ENCODE measurements at regions not wholly inside any gene's neighbourhood (a gene's known extent, or its start where the extent isn't known, plus 50 kb on each side); places are given as distances from the start of the nearest gene placed in this dataset.
"Not testable (repeated sequence)": the region's sequence is repeated elsewhere in the genome, so short reads cannot be mapped to it uniquely, and the experiment has no call there.

DNA sequence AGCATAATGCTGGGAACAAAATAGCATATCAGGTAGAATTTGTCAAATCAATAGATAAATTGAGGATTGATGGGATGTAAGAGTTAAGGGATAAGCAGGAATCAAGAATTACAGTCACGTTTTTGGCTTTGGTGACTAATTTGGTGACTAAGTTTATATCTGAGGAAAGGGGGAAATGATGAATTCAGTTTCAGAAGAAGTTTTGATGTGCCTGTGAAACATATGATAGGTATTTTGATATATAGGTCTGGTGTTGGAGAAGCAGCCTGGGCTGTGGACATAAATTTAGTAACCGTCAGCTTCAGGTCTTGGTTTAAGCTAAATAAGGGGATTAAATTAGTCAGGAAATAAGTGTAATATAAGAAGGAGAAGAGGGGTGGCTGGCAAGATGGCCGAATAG is 79.0 kb upstream of the EDA2R start:
- TF ChIP-seq POLR2A (IDR thresholded peaks at IDR 0.05) (no peak), CTCF (IDR thresholded peaks at IDR 0.05) (no peak)
- H3K4me3 ChIP-seq (ENCODE audit: low read depth, poor library complexity, severe bottlenecking): no peak overlapping the region
- intact Hi-C loops (cut with DNase I; ENCODE audit: low total_unique reads): no loop called here
- no peak for DNase-seq (ENCODE audit: low spot score in 2 of 2)
- 58 to 71% methylated on average over 3 of the region's 3 CpGs for WGBS, 2 donors

DNA sequence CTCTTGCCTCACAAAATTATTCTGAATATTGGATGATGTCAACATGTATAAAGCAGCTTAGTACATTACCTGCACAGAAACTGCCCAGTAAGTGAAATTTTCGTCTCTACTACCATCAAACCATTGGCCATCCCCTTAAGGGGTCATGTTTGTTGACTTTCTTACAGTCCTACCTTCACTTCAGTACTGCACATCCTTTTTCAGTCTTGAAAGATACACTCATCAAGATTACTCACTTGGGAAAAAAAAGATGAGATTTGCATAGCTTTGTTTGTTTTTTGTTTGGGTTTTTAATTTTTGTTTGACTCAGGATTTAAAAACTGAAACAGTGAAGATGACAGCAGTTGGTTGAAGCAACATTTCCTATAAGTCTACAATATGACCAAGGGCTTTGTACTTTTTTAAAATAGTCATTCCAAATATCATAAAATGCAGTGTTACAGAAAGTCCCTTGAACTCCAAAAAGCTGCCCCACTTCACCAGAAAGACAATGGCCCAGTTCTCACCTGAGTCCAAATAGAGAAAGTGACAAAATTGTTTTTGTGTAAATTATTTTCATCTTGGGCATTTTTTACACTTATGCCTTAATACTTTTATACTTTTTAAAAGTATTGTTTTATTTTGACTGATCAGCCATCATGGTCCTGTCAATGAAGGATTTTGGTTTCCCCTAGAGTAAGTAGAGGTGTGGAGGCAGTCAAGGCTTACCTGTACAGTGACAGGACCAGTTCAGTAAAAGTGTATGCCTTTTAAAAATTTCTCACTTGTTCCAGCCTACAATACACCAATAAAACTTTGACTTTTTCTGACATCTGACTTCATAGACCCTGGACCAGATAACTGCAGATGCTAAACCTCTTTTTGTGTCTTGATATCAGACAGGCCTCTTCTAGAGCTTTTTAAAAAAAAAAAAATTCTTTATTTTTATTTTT is 59.7 kb upstream of the EDA2R start:
- 34 to 45% methylated on average over 1 of the region's 1 CpG for WGBS, 2 donors
- no peak for DNase-seq (ENCODE audit: low spot score in 2 of 2)
- intact Hi-C loops (cut with DNase I; ENCODE audit: low total_unique reads): no loop called here
- no peak for TF ChIP-seq POLR2A (IDR thresholded peaks at IDR 0.05)
- TF ChIP-seq CTCF (IDR thresholded peaks at IDR 0.05): no peak
- H3K4me3 ChIP-seq (ENCODE audit: low read depth, poor library complexity, severe bottlenecking): no peak overlapping the region

GRCh38 chrX:66692512-66692911 is 53.6 kb upstream of the EDA2R start:
- DNase-seq (ENCODE audit: low spot score in 2 of 2); H3K4me3 ChIP-seq (ENCODE audit: low read depth, poor library complexity, severe bottlenecking); intact Hi-C loops (cut with DNase I; ENCODE audit: low total_unique reads): not testable (repeated sequence)
- 80 to 86% methylated on average over 8 of the region's 8 CpGs for WGBS, 2 donors
